Esophagus (tissue), 2 donors: ENCODE measurements at regions not wholly inside any gene's neighbourhood (a gene's known extent, or its start where the extent isn't known, plus 50 kb on each side); places are given as distances from the start of the nearest gene placed in this dataset.

Source experiments
- H3K27ac ChIP-seq, 2 donors: one replicate each; pipeline ENCODE4 v1.5.1; 2013; ENCODE audit warnings: low read depth in 2 of 2, mild to moderate bottlenecking in 2 of 2, inconsistent platforms in 1 of 2, low read length in 1 of 2, moderate library complexity in 1 of 2
- H3K27me3 ChIP-seq, 2 donors: one replicate each; pipeline ENCODE4 v1.6.1; 2013; ENCODE audit warnings: low read length in 2 of 2, control low read depth in 1 of 2, mild to moderate bottlenecking in 1 of 2; ENCODE audit not compliant: insufficient read depth in 2 of 2, control insufficient read depth in 1 of 2
- H3K36me3 ChIP-seq, 2 donors: one replicate each; pipeline ENCODE4 v1.6.1; 2013; ENCODE audit warnings: low read length in 1 of 2; ENCODE audit not compliant: control insufficient read depth in 2 of 2, insufficient read depth in 2 of 2
- H3K4me1 ChIP-seq, 2 donors: one replicate each; pipeline ENCODE4 v1.6.1; 2013; ENCODE audit warnings: low read length in 1 of 2; ENCODE audit not compliant: control insufficient read depth in 2 of 2, insufficient read depth in 2 of 2
- H3K4me3 ChIP-seq, 2 donors: one replicate each; pipeline ENCODE4 v1.5.1; 2013; ENCODE audit warnings: low read length in 2 of 2, mild to moderate bottlenecking in 2 of 2, low read depth in 1 of 2, moderate library complexity in 1 of 2
- H3K9me3 ChIP-seq, 2 donors: one replicate each; pipeline ENCODE4 v1.6.1; 2013; ENCODE audit warnings: mild to moderate bottlenecking in 2 of 2, low read depth in 1 of 2, low read length in 1 of 2, moderate library complexity in 1 of 2; ENCODE audit not compliant: control insufficient read depth in 2 of 2, insufficient read depth in 1 of 2
- WGBS, 2 donors: extraction: QIAGEN DNeasy Blood & Tissue Kit; methylation state at CpG; one replicate each; pipeline ENCODE4 v1.1.7; 2013; 5-methylcytosine and 5-hydroxymethylcytosine counted together
- donor health status: healthy with polysubstance abuse.
- donor health status: Bipolar disorder and iron deficiency.

- WGBS, 2 donors = 93 to 94% methylated on average over 3 of the region's 3 CpGs
- H3K4me3 ChIP-seq = no peak overlapping the region
- no peaks in the 10 kb centered on the region for H3K4me1 ChIP-seq
- H3K9me3 ChIP-seq = peaks cover 0 to 4% of the 10 kb centered on the region in 2 donors
- no peaks in the 10 kb centered on the region for H3K27me3 ChIP-seq
- H3K27ac ChIP-seq = no peak overlapping the region
- no peaks in the 10 kb centered on the region for H3K36me3 ChIP-seq
Observed at GRCh38 chr14:83462759-83463158, 1929.1 kb upstream of the SEL1L start.

GRCh38 chr14:83463500-83464098, 1929.9 kb upstream of the SEL1L start:
- Histone ChIP-seq H3K4me1 (no peaks in the 10 kb centered on the region), H3K36me3 (no peaks in the 10 kb centered on the region), H3K27me3 (no peaks in the 10 kb centered on the region), H3K4me3 (no peak overlapping the region), H3K27ac (no peak overlapping the region), H3K9me3 (peaks cover 0 to 4% of the 10 kb centered on the region in 2 donors)
- 52 to 53% methylated on average over 4 of the region's 4 CpGs for WGBS, 2 donors

- no peaks in the 10 kb centered on the region for H3K27me3 ChIP-seq
- no peaks in the 10 kb centered on the region for H3K4me1 ChIP-seq
- H3K27ac ChIP-seq = no peak overlapping the region
- no peaks in the 10 kb centered on the region for H3K9me3 ChIP-seq
- H3K4me3 ChIP-seq = no peak overlapping the region
- no peaks in the 10 kb centered on the region for H3K36me3 ChIP-seq
- WGBS, 2 donors = 56 to 65% methylated on average over 3 of the region's 3 CpGs
Observed at GRCh38 chr14:83467811-83468210, 1934.2 kb upstream of the SEL1L start.

- WGBS, 2 donors = 61% methylated on average over 4 of the region's 4 CpGs
Observed at GRCh38 chr14:83470466-83470865, 1936.8 kb upstream of the SEL1L start.

GRCh38 chr14:83470959-83471695, 1937.5 kb upstream of the SEL1L start:
- Histone ChIP-seq H3K9me3 (no peaks in the 10 kb centered on the region), H3K4me3 (no peak overlapping the region), H3K36me3 (no peaks in the 10 kb centered on the region), H3K27me3 (no peaks in the 10 kb centered on the region), H3K27ac (no peak overlapping the region), H3K4me1 (no peaks in the 10 kb centered on the region)
- 87 to 100% methylated on average over 1 of the region's 1 CpG for WGBS, 2 donors

More at GRCh38 chr14:83470466-83470865, 1936.8 kb upstream of the SEL1L start:
- H3K4me1 ChIP-seq = no peaks in the 10 kb centered on the region
- no peak overlapping the region for H3K27ac ChIP-seq
- no peaks in the 10 kb centered on the region for H3K9me3 ChIP-seq
- no peaks in the 10 kb centered on the region for H3K27me3 ChIP-seq
- no peaks in the 10 kb centered on the region for H3K36me3 ChIP-seq
- no peak overlapping the region for H3K4me3 ChIP-seq

GRCh38 chr14:83473416-83474235, 1940.0 kb upstream of the SEL1L start:
- WGBS, 2 donors = 75% methylated on average over 3 of the region's 3 CpGs
- Histone ChIP-seq H3K36me3 (no peaks in the 10 kb centered on the region), H3K27me3 (no peaks in the 10 kb centered on the region), H3K4me3 (no peak overlapping the region), H3K9me3 (no peaks in the 10 kb centered on the region), H3K27ac (no peak overlapping the region), H3K4me1 (no peaks in the 10 kb centered on the region)

- no peak overlapping the region for H3K4me3 ChIP-seq
- no peak overlapping the region for H3K27ac ChIP-seq
- H3K27me3 ChIP-seq = no peaks in the 10 kb centered on the region
- no peaks in the 10 kb centered on the region for H3K4me1 ChIP-seq
- WGBS, 2 donors = 82 to 85% methylated on average over 6 of the region's 6 CpGs
- H3K36me3 ChIP-seq = no peaks in the 10 kb centered on the region
- H3K9me3 ChIP-seq = no peaks in the 10 kb centered on the region
Observed at GRCh38 chr14:83478741-83479140, 1945.1 kb upstream of the SEL1L start.

- no peak overlapping the region for H3K27ac ChIP-seq
- H3K27me3 ChIP-seq = no peaks in the 10 kb centered on the region
- H3K9me3 ChIP-seq = no peaks in the 10 kb centered on the region
- 36 to 69% methylated on average over 1 of the region's 1 CpG for WGBS, 2 donors
- no peaks in the 10 kb centered on the region for H3K4me1 ChIP-seq
- no peak overlapping the region for H3K4me3 ChIP-seq
- H3K36me3 ChIP-seq = no peaks in the 10 kb centered on the region
Observed at GRCh38 chr14:83483063-83483462, 1949.4 kb upstream of the SEL1L start.

- Histone ChIP-seq H3K27ac (no peak overlapping the region), H3K27me3 (no peaks in the 10 kb centered on the region), H3K36me3 (no peaks in the 10 kb centered on the region), H3K4me3 (no peak overlapping the region), H3K4me1 (no peaks in the 10 kb centered on the region), H3K9me3 (no peaks in the 10 kb centered on the region)
Observed at GRCh38 chr14:83485591-83485990, 1951.9 kb upstream of the SEL1L start.
